Ishikawa (cell line): ENCODE measurements at regions not wholly inside any gene's neighbourhood (a gene's known extent, or its start where the extent isn't known, plus 50 kb on each side); places are given as distances from the start of the nearest gene placed in this dataset.

Source experiments
- EP300 ChIP-seq: IDR thresholded peaks from 2 replicates; pipeline ENCODE4 v1.6.1; 2012; ENCODE audit warnings: borderline replicate concordance
- TAF1 ChIP-seq: IDR thresholded peaks from 2 replicates; pipeline ENCODE4 v1.6.1; 2012; ENCODE audit warnings: low read depth, mild to moderate bottlenecking
- TF ChIP-seq, protein P1 (sequence below): IDR thresholded peaks from 2 replicates; pipeline ENCODE4 v1.6.1; 2012; ENCODE audit warnings: low read depth, mild to moderate bottlenecking

DNA sequence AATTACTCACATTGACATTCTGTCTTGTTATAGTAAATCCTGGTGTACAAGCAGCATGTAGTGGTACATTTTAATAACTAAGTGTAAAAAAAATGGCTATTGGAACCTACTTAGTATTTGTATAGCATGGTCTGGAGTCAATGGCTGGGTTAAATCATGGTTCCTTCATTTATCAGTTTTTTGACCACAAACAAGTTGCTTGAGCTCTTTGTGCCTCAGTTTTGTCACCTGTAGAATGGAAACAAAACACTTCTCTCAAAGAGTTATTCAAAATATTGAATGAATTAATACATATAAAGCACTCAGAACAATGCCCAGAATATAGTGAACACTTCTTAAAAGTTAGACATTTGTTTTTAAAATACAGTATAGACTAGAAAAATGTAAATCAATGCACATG, 93.2 kb upstream of the HS3ST5 start:
- TF ChIP-seq TAF1 (no peak), EP300 (no peak)
- TF ChIP-seq, protein P1, sequence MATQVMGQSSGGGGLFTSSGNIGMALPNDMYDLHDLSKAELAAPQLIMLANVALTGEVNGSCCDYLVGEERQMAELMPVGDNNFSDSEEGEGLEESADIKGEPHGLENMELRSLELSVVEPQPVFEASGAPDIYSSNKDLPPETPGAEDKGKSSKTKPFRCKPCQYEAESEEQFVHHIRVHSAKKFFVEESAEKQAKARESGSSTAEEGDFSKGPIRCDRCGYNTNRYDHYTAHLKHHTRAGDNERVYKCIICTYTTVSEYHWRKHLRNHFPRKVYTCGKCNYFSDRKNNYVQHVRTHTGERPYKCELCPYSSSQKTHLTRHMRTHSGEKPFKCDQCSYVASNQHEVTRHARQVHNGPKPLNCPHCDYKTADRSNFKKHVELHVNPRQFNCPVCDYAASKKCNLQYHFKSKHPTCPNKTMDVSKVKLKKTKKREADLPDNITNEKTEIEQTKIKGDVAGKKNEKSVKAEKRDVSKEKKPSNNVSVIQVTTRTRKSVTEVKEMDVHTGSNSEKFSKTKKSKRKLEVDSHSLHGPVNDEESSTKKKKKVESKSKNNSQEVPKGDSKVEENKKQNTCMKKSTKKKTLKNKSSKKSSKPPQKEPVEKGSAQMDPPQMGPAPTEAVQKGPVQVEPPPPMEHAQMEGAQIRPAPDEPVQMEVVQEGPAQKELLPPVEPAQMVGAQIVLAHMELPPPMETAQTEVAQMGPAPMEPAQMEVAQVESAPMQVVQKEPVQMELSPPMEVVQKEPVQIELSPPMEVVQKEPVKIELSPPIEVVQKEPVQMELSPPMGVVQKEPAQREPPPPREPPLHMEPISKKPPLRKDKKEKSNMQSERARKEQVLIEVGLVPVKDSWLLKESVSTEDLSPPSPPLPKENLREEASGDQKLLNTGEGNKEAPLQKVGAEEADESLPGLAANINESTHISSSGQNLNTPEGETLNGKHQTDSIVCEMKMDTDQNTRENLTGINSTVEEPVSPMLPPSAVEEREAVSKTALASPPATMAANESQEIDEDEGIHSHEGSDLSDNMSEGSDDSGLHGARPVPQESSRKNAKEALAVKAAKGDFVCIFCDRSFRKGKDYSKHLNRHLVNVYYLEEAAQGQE = no peak
